Stimulated activated naive CD4-positive, alpha-beta T cell (primary cell): ENCODE measurements at regions not wholly inside any gene's neighbourhood (a gene's known extent, or its start where the extent isn't known, plus 50 kb on each side); places are given as distances from the start of the nearest gene placed in this dataset.

Source experiments
- DNase-seq, 6 experiments: peaks; one replicate each; lab custom pipeline; 2025; lab: John Stamatoyannopoulos, UW

DNA sequence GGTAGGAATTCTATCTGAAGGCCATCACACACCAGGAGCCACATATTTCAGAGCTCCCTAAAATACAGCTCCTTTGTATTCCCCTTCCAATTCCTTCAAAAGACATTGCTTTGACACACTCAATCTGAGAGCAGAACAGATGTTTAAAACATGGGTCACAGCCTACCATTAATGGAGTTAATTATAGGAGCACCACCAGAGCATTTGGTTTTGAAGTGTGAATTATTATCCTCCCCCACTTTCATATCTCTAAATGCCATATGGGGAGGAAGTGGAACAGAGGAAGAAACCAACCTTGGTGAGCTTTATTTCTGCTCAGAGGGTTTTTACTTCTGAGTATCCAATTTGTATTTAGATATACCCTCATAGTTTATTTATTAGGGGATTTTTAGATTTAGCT, 50.7 kb upstream of the TNFRSF21 start:
- DNase-seq = no peak

DNA sequence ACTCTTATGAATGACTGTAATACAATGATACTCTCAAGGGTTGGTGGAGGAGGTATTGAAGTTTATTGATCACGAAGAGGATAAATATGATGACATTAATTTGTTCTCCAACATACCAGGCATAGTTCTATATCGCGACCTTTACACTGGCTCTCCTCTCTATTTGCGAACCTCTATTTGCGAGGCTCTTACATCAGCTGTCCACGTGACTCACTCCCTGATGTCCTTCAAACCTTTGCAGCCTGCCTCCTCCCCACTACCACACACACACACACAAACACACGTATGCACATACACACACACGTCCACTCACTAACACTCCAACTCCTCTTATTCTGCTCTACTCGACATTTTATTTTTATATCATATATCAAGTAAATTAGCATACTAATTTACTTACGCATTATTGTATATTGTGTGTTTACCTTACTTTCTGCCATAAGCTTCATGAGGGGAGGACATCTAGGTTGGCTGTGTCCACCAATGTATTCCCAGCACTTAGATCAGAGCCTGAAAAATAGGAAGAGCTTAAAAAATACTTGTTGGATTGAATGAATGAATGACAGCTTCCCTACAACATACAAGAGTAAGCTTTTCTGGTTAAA, 53.3 kb upstream of the TNFRSF21 start:
- no peak for DNase-seq

DNA sequence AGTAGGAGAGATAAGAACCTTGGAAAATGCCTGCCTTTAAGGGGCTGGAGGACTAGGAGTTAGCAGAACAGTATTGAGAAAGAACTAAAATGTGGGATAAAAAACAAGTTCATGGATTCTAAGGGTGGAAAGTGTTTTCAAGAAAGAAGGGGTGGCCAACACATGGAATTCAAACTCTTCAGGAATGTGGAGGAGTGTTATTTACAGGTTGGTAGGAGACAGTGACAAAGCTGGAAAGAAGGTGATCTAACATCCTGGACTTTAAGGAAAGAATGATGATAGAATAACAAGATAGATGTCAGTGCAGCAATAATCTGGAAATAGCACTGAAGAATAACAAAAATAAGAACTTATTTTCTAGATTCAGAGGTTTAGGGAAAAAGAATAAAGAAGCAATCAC, 54.0 kb upstream of the TNFRSF21 start:
- DNase-seq = no peak

DNA sequence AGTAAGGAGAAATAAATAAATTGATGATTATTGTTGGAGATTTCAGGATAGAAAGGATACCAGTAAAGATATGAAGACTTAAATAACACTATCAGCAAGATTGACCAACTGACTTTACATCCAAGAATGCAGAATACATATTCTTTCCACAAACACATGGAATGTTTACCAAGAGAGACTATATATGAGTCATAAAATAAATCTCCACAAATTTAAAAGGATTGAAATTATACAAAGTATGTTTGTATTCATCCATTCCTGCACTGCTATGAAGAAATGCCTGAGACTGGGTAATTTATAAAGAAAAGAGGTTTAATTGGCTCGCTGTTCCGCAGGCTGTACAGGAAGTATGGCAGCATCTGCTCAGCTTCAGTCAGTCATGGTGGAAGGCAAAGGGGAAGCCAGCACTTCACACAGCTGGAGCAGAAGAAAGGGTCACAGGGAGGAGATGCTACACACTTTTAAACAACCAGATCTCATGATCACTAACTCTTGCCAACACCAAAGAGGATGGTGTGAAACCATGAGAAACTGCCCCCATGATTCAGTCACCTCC, 56.7 kb upstream of the TNFRSF21 start:
- no peak for DNase-seq

DNA sequence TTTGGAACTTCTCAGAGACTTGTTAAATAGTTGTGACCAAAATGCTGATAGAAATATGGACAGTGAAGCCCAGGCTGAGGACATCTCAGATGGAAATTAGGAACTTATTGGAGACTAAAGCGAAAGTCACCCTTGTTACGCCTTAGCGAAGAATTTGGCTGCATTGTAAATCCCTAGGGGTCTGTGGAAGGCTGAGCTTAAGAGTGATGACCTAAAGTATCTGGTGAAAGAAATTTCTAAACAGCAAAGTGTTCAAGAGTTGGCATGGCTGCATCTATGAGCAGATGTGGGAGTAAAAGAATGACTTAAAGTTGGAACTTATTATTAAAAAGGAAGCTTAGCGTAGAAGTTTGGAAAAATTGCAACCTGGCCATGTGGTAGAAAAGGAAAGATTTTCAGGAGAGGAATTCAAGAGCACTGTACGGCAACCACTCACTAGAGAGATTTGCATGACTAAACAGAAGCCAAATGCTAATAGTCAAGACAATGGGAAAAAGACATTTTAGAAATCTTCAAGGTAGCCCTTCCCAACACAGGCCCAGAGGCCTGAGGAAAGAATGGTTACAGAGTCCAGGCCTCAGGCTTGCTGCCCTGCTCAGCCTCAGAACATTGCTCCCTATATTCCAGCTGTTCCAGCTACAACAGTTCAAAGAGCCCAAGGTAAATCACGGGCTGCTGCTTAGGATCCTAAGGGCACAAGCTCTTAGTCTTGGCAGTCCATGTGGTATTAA, 61.6 kb upstream of the TNFRSF21 start:
- no peak for DNase-seq

DNA sequence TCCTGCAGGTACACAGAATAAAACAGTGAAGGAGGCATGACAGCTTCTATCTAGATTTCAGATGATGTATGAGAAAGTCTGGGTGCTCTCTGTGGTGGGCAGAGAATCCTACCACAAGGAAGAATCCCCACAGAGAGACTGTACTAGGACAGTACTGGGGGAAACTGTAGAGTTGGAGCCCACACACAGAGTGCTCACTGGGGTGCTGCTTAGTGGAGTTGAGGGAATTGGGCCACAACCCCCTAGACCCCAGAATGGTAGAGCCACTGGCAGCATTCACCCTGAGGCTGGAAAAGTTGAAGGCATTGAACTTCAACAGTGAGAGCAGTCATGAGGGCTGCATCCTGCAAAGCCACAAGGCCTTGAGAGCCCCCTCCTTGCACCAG, 62.2 kb upstream of the TNFRSF21 start:
- no peak for DNase-seq

DNA sequence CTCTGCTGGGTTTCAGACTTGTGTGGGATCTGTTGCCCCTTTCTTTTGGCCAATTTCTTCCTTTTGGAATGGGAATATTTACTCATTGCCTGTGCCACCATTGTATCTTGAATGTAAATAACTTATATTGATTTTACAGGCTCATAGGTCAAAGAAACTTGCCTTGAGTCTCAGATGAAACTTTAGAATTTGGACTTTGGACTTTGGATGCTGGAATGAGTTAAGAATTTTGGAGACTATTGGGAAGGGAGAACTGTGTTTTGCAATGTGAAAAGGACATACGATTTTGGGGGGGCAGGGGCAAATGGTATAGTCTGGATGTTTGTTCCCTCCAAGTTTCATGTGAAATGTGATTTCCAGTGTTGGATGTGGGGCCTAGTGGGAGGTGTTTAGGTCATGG, 62.6 kb upstream of the TNFRSF21 start:
- no peak for DNase-seq

DNA sequence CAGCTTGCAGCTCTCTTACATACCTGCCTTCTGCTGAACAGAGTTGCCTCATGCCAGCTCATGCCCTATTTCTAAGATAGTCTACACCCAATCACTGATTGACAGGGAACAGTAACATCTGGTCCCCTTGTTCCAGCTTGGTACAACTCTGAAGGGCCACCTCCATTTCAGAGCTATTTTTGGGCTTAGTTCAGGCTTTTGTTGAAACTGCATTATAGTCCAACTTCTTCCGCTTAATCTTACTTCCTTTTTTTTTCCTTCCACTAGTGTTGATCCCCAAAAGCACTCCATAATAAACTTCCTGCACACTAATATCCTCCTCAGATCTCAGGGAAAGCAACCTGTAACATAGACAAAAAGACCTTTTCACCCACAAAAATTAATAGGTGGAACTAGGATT, 65.7 kb upstream of the TNFRSF21 start:
- no peak for DNase-seq

DNA sequence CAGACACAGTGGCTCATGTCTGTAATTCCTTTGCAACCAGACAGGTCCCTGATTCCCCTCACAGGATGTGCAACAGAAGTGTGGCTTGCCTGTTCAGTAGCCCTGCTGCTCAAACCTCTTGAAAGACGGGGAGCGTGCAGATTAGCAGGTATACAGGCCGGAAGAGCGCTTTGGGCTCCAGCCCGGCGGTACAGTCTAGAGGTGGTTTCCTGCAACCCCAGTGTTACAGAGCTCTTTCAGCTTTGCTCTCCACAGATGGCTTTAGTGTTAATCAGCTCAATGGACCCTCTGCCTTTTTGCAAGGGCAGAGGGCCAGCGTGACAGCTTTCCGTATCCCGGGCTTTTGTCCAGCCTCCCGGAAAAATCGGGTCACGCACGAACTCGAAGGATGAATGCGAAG, 67.2 kb upstream of the TNFRSF21 start:
- no peak for DNase-seq

DNA sequence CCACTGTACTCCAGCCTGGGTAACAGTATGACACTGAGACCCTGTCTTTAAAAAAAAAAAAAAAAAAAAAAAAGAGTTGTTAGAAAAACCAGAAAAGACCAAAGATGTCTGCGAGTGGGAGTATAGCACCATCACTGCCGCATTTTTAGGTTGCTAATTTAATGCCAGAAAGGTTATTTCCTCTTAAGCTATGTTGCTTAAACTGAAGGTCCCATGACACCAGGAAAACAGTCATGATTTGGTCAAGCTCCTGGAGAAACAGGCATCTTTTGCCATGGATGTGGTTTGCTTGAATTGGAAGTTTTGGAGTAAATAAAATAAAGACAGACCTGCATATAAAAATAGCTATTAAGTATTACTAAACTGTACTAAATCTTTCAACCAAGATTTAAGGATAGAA, 68.3 kb upstream of the TNFRSF21 start:
- DNase-seq = no peak

DNA sequence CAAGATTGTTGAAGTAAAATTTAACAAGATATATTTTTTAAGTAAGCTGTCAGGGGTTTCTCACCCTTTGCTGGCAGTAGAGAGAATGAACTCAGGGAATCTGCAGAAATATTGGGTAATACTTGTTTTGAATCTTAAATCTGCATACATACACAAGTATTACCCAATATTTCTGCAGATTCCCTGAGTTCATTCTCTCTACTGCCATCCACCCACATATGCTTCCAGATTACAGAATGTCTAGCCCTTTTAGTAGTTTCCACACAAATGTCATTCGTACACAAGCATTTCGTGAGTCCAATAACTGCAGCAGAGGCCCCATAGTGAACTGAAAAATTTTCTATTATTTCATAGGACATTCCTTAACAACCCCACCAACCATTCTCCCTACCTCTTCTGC, 69.6 kb upstream of the TNFRSF21 start:
- DNase-seq = no peak

DNA sequence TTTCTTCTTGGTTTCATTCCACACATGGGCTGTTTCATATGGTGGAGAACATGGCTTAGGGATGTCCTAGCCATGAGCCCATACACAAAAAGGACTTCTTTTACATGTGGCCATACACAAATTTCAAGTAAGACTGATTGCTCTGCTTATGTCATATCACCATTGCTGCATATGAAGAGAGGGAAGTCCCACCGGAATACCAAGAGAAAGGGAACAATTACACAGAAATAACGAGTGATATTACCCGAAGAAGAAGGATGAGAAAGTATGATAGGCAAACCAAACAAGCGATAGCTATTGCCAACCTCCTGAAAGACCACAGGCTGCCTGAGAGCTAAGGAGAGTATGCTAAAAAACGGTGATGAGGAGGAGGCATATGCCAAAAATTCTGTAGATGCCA, 70.5 kb upstream of the TNFRSF21 start:
- DNase-seq = no peak

DNA sequence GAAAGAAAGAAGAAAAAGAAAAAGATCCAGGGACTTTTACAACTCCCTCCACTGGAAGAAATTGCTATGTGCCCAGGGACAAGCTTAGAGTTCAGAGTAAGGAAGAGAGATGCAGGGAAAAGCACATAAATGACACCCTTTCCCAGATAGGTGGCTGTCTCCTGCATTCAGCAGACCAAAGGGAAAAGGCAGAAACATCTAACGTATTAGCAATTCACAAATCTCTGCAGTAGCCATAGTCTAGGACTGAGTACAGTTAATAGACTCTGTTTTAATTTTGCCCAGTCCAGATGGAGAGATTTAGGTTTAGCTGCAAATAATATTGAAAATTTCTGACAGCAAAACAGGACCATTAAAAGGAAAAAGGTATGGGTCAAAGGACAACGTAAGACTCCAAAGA, 71.3 kb upstream of the TNFRSF21 start:
- DNase-seq = no peak

DNA sequence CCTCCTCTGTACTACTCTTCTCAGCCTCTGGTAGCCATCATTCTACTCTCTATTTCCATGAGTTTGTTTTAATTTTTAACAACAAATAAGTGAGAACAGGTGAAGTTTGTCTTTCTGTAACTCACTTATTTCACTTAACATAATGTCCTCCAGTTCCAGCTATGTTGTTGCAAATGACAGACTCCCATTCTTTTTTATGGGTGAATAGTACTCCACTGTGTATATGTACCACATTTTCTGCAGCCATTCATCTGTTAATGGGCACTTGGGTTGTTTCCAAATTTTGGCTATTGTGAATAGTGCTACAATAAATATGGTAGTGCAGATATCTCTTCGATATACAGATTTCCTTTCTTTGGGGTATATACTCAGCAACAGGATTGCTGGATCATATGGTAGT, 73.7 kb upstream of the TNFRSF21 start:
- DNase-seq = no peak

DNA sequence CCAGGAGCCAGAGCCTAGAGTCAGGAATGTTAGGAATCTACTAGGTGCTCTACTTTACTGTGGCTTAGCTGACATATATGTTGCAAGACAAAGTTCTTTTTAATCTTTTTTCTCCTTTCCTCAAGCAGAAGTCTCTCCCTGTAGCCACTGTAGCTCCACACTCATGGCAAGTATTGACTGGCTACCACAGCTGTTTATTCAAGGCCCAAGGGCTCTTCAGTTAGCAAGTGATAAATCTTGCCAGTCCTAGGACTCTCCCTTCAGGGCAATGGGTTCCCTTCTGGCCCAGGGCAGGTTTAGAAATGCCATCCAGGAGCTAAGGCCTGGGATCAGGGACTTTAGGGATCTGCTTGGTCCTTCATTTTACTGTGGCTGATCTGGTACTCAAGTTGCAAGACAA, 82.0 kb upstream of the TNFRSF21 start:
- DNase-seq = no peak

DNA sequence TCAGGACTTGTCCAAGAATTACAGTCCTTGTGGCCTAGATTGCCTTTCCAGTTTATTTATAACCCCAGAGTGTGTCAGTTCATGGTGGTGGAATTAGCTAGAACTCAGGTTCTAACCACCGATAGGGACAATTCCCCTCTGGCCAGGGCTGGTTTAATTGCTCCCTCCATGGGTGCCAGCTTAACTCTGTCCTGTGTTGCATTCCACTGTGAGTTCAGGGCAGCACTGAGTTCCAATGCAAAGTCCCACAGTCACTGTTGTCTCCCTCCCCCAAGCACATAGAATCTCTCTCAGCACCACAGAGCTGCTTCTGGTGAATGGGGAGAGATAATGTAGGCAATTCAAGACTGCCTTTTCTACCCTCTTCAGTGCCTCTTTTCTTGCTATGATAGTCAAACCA, 82.5 kb upstream of the TNFRSF21 start:
- no peak for DNase-seq

DNA sequence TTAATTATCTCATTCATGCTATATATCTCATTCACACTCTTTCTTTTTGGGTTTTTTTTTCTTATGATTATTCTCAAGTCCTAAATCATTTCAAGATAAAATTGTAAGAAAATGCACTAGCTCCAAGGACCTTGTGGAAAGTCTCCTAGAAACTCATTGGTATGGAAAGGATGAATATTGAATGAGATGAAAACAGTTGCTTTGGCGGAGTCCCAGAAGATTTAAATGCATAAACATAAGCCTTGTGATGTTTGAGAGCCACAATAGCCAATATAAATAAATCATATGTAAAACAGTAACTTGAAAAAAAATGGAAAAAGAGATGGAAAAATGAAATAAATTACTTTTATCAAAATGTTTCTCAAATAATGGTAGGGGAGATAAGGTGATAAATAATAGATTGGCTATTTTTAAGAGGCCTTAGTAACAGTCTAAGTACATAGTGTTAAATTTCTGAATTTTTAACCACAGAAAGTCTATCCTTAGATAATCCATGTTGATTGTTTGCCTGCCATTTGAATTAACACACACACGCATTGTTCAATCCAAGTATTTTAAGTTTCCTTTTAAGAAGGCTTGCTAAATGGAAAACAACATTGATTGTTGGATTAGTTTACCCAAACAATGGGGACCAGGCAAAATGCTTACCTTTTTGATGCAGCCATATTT, 81.1 kb upstream of the CD2AP start:
- DNase-seq = no peak

DNA sequence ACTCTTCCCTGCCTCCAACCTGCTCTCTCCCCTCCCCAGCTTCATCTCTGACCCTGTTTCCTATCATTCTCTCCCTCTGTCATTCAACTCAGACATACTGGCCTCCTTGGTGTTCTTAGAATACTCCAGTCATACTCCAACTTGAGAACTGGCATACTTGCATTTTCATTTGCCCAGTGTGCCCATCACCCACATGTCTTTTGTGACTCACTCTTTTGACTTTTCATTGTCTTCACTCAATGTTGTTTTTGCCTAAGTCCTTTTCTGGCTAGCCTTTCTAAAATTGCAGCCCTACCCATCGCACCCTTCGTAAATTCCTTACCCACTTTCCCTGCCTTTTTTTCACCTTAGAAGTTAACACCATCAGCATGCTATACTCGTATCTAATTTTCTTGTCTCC, 77.0 kb upstream of the CD2AP start:
- no peak for DNase-seq

DNA sequence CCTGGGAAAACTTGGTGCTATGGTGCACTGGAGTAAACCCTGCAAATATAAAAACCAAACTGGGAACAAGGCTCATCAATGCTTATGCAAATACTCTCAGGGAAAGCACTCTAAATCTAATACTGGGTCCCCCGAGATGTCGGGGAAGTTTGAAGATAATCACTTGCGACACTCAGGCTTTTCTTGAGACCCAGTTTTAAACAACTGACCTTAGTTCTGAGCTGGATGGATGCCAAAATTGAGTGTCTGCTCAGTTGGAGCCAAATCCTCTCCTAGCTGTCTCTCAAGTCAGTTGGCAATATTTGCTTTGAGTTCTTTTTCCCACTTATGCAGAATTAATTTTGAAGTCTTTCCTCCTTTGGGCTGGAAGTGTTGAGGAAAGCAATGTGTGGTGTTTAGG, 75.5 kb upstream of the CD2AP start:
- DNase-seq = no peak

DNA sequence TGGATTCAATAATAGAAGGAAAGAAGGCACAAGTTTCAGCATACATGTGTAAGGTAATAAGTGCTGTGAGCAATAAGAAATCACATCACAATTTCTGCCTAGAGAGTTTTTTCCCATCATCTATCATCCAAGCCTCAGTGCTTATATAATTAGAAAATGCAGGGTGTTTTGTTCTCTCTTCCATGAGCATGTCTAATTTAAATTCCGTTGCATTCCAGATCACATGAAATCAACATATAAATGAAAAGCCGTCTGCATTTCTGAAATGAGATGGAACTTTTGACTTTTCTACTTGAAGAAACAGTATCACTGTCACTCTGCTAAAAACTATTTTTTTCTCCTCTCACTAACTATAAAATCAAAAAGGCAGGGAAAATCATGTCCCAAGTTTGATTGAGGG, 74.5 kb upstream of the CD2AP start:
- DNase-seq = no peak

DNA sequence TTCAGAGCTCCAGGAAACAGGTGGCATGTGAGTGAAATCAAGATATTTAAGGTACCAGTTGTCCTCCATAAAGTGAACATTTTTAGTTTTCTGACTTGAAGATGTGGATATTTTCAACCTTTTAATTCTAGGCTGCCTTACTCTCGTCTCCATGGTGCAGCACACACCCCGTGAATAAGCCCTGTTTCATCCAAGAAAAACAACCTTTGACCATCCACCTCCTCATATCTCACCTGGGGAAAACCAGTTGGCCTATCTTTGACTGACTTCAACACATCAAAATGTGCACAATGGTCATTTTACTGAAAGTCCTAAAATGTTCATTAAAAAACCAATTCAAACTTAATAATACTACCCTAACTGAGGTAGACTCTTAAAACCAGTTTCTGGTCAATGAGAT, 73.8 kb upstream of the CD2AP start:
- DNase-seq = no peak

DNA sequence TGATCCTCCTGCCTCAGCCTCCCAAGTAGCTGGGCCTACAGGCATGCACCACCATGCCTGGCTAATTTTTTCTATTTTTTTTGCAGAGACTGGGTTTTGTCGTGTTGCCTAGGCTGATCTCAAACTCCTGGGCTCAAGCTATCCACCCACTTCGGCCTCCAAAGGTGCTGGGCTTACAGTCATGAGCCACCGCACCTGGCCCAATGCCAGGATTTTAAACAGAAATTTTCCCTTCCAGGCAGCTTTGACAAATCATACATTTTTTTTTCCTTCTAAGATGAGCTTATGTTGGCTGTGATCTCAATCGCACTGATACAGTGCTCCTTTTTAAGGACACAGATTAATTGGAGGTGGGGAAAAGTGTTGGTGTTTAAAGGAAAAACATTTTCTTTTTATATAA, 73.2 kb upstream of the CD2AP start:
- no peak for DNase-seq

DNA sequence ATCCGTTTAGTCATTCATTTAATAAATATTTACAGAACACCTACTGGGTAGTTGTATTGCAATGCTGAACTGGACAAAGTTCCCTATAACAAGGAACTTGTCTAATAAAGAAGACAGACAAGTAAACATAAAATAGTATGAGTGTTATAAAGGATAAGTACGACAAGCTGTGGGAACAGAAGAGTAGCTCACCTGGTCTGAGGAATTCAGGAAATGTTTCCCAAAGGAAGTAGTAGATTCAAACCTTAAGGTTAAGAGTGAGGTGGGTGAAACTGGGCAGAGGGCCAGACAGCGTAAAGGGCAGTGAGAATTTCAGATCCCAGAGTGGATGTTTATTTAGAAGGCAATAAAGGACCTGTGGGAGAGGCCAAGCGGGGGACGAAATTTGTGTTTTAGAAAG, 72.3 kb upstream of the CD2AP start:
- no peak for DNase-seq
